ENCODE measurements at regions not wholly inside any gene's neighbourhood (a gene's known extent, or its start where the extent isn't known, plus 50 kb on each side); places are given as distances from the start of the nearest gene placed in this dataset.
"Not testable (repeated sequence)": the region's sequence is repeated elsewhere in the genome, so short reads cannot be mapped to it uniquely, and the experiment has no call there.

DNA sequence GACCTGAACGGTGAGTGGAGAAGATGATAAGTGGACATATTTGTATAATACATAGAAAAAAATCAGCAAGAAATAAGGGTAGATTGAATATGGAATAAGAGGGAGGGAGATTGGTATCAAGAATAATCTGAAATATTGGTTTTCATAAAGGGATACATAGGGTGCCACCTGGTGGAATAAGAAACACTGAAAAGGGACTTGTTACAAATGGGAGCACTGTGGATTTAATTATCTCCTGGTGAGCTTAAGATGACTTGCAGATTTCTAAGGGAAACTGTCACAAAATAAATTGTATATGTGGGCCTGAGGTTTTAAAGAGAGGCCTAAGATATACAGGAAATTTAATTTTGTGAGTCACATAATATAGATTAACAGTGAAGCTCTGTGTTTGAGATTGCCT, 1403.5 kb upstream of the CDH18 start:
- H3K4me3 ChIP-seq: no peak overlapping the region
- FAIRE-seq: no peak
- H3K4me1 ChIP-seq: no peaks in the 10 kb centered on the region
- no peaks in the 10 kb centered on the region for H3K9me3 ChIP-seq
- no peak for ATAC-seq
- no peaks in the 10 kb centered on the region for H3K27me3 ChIP-seq
- H3K36me3 ChIP-seq: no peaks in the 10 kb centered on the region
- WGBS, 2 donors: 35 to 46% methylated on average over 1 of the region's 1 CpG
- TF ChIP-seq CTCF (IDR thresholded peaks at IDR 0.05): no peak
- no peak overlapping the region for H3K27ac ChIP-seq
- intact Hi-C loops (cut with DNase I): no loop called here
- DNase-seq: no peak

- H3K4me3 ChIP-seq; intact Hi-C loops (cut with DNase I); H3K9me3 ChIP-seq; FAIRE-seq; H3K27ac ChIP-seq; H3K27me3 ChIP-seq; H3K36me3 ChIP-seq; H3K4me1 ChIP-seq; DNase-seq; ATAC-seq: not testable (repeated sequence)
These were observed 1372.8 kb upstream of the CDH18 start for GRCh38 chr5:21360754-21361153.

DNA sequence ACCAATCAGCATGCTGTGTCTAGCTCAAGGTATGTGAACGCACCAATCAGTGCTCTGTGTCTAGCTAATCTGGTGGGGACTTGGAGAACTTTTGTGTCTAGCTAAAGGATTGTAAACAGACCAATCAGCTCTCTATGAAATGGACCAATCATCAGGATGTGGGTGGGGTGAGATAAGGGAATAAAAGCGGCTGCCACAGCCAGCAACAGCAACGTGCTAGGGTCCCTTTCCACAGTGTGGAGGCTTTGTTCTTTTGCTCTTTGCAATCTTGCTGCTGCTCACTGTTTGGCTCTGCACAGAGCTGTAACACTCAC, 1353.9 kb upstream of the CDH18 start:
- H3K27ac ChIP-seq: not testable (repeated sequence)

DNA sequence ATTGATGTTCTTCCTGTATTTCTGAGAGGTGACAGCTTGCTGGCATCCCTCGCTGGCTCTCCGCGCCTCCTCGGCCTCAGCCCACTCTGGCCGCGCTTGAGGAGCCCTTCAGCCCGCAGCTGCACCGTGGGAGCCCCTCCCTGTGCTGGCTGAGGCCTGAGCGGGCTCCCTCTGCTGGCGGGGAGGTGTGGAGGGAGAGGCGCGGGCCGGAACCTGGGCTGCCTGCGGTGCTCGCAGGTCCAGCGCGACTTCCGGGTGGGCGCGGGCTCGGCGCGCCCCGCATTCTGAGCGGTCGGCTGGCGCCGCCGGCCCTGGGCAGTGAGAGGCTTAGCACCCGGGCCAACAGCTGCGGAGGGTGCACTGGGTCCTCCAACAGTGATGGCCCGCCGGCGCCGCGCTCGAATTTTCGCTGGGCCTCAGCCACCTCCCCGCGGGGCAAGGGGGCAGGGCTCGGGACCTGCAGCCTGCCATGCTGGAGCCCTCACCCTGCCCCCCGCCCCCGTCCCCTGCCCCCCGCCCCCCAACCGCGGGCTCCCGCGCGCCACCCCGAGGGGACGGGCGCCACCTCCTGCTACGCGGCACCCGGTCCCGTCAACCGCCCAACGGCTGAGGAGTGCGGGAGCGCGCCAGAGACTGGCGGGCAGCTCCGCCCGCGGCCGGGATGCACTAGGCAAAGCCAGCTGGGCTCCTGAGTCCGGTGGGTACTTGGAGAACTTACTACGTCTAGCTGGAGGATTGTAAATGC, 1353.4 kb upstream of the CDH18 start:
- peak in 3 of 4 donors; percentile 42 to 87 (median 75) for ATAC-seq

More for the DNA sequence above, 1353.9 kb upstream of the CDH18 start:
- peak overlapping the region in 1 of 4 donors; percentile 39 for H3K4me3 ChIP-seq
- H3K27me3 ChIP-seq; intact Hi-C loops (cut with DNase I); FAIRE-seq; H3K36me3 ChIP-seq; H3K9me3 ChIP-seq; H3K4me1 ChIP-seq: not testable (repeated sequence)
- ATAC-seq (peak in 2 of 4 donors; percentile 35 to 67), DNase-seq (peak in 1 of 6 donors; percentile 10)
- 66% methylated on average over 3 of the region's 3 CpGs for WGBS, 2 donors

GRCh38 chr5:21340233-21340632, 1352.2 kb upstream of the CDH18 start:
- H3K4me1 ChIP-seq; H3K36me3 ChIP-seq; H3K27ac ChIP-seq; intact Hi-C loops (cut with DNase I); H3K4me3 ChIP-seq; H3K27me3 ChIP-seq; DNase-seq; H3K9me3 ChIP-seq; ATAC-seq; FAIRE-seq: not testable (repeated sequence)
- 43 to 52% methylated on average over 3 of the region's 3 CpGs for WGBS, 2 donors

More for the DNA sequence above, 1353.4 kb upstream of the CDH18 start:
- intact Hi-C loops (cut with DNase I); H3K36me3 ChIP-seq; FAIRE-seq; H3K9me3 ChIP-seq; H3K27me3 ChIP-seq; H3K4me1 ChIP-seq: not testable (repeated sequence)
- peak in 4 of 6 donors; percentile 9 to 68 (median 34) for DNase-seq
- Histone ChIP-seq H3K27ac (peak overlapping the region in 1 of 4 donors; percentile 49), H3K4me3 (peak overlapping the region in 3 of 4 donors; percentile 23 to 39 (median 32))
- 51 to 58% methylated on average over 6 to 34 of the region's 68 CpGs for WGBS, 2 donors
- peak in 1 of 4 donors; percentile 43 for TF ChIP-seq CTCF (IDR thresholded peaks at IDR 0.05)

GRCh38 chr5:21336478-21336877, 1348.5 kb upstream of the CDH18 start:
- WGBS, 2 donors: 8 to 13% methylated on average over 1 of the region's 1 CpG
- not testable (repeated sequence) for ATAC-seq, FAIRE-seq

DNA sequence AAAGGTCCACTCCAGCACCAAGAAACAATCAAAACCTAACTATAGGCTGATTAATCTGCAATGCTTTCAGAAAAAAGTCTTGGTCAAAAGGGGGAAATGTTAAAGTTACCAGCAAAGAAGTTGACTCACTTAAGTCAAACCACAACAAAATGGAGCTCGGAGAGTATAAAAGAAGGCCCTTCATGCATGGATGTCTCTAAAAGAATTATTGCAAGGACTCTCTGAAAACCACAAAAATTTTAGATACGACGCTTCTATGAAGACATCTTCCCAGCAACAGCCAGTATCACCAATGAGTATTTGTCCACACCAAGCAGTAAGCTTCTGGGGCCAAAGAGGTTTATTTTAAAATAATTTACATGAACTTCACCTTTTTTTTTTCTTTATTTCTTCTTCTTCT, 1327.4 kb upstream of the CDH18 start:
- 74 to 80% methylated on average over 3 of the region's 3 CpGs for WGBS, 2 donors
- H3K27me3 ChIP-seq; H3K9me3 ChIP-seq; H3K36me3 ChIP-seq; ATAC-seq; FAIRE-seq; H3K27ac ChIP-seq; H3K4me1 ChIP-seq; H3K4me3 ChIP-seq; DNase-seq; intact Hi-C loops (cut with DNase I): not testable (repeated sequence)

More at GRCh38 chr5:21336478-21336877, 1348.5 kb upstream of the CDH18 start:
- intact Hi-C loops (cut with DNase I); DNase-seq; H3K4me1 ChIP-seq; H3K27ac ChIP-seq; H3K4me3 ChIP-seq; H3K9me3 ChIP-seq; H3K36me3 ChIP-seq; H3K27me3 ChIP-seq: not testable (repeated sequence)

DNA sequence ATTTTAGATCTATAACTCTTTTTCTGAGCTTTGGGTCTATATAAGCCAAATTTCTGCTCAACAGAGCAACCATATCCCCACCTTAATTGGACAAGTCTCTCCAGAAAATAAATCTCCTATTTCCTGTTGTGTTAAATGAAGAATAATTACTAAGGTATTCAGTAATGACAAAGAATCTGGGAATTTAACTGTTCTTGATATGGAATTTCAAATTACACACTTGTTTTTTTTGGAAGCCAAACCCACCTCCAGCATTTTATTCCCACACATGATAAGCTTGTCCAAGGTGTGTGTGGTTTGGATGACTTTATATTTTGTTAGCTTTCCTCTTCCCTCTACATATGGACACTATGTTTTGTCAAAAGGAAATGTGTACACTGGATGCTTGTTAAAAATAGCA, 1313.2 kb upstream of the CDH18 start:
- ATAC-seq; FAIRE-seq; intact Hi-C loops (cut with DNase I): not testable (repeated sequence)

GRCh38 chr5:21274361-21274760, 1286.4 kb upstream of the CDH18 start:
- intact Hi-C loops (cut with DNase I); H3K27me3 ChIP-seq: not testable (repeated sequence)
- WGBS, 2 donors: 40% methylated on average over 2 of the region's 2 CpGs

More for the DNA sequence above, 1313.2 kb upstream of the CDH18 start:
- not testable (repeated sequence) for H3K27me3 ChIP-seq, H3K36me3 ChIP-seq, H3K4me1 ChIP-seq, H3K4me3 ChIP-seq, DNase-seq, H3K9me3 ChIP-seq, H3K27ac ChIP-seq

More at GRCh38 chr5:21274361-21274760, 1286.4 kb upstream of the CDH18 start:
- DNase-seq, FAIRE-seq, H3K4me3 ChIP-seq, H3K36me3 ChIP-seq, H3K4me1 ChIP-seq, H3K9me3 ChIP-seq, ATAC-seq, H3K27ac ChIP-seq: not testable (repeated sequence)
